ENCODE measurements at regions not wholly inside any gene's neighbourhood (a gene's known extent, or its start where the extent isn't known, plus 50 kb on each side); places are given as distances from the start of the nearest gene placed in this dataset.

- H3K9me3 ChIP-seq (replicated peaks in 1 of 3), result no peaks in the 10 kb centered on the region
- no peak for TF ChIP-seq CTCF (IDR thresholded peaks at IDR 0.05)
- no peak for TF ChIP-seq POLR2A (IDR thresholded peaks at IDR 0.05)
- H3K27me3 ChIP-seq, result no peaks in the 10 kb centered on the region
- H3K27ac ChIP-seq, result no peak overlapping the region
- no peak overlapping the region for H3K4me3 ChIP-seq
- H3K4me1 ChIP-seq (replicated peaks in 1 of 2), result no peaks in the 10 kb centered on the region
- no peak for DNase-seq
- intact Hi-C loops (cut with DNase I), result no loop called here
- H3K36me3 ChIP-seq (replicated peaks in 1 of 2), result no peaks in the 10 kb centered on the region
- 59 to 73% (median 66%) methylated on average over 2 of the region's 2 CpGs for WGBS, 4 donors
These were observed 305.4 kb upstream of the SATB1 start for GRCh38 chr3:18730491-18730890.

- Histone ChIP-seq H3K4me3 (no peak overlapping the region), H3K4me1 (replicated peaks in 1 of 2) (no peaks in the 10 kb centered on the region), H3K27ac (no peak overlapping the region), H3K9me3 (replicated peaks in 1 of 3) (no peaks in the 10 kb centered on the region), H3K36me3 (replicated peaks in 1 of 2) (no peaks in the 10 kb centered on the region), H3K27me3 (no peaks in the 10 kb centered on the region)
- intact Hi-C loops (cut with DNase I), result no loop called here
- no peak for DNase-seq
- TF ChIP-seq CTCF (IDR thresholded peaks at IDR 0.05), result no peak
- no peak for TF ChIP-seq POLR2A (IDR thresholded peaks at IDR 0.05)
- WGBS, 4 donors, result 67 to 87% (median 80%) methylated on average over 1 of the region's 1 CpG
These were observed 304.5 kb upstream of the SATB1 start for GRCh38 chr3:18729671-18730070.

DNA sequence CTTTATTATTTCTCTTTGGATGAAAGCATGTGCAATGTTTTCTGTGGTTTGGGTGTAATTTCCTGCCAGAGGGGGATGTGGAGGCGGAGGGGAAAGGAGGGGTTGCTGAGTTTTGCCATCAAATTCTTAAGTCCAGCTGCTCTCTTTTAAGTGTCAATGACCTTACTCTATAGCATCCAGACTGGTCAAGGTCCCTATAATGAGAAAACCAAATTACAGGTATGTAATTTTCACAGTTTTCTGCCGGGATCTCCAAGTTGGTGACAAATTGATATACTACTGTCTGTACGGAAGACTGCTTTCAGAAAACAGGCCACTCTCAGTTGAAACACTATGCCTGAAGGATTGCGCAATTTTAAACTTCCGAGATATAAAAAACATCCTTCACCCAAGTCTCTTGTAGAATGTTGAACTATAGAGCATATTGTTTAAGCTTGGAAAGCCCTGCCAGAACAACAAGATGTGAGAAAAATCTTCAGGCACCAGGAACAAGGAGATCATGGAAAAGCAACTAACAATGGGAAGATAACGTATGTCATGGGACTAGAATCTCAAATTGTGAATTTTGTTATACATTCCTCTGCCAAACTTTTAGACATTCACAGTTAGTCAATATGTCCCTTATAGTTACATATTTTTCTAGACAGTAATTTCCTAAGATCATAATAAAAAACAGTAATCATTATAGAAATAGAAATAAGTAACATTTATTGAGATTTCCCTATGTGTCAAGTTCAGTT lies 300.7 kb upstream of the SATB1 start:
- no peaks in the 10 kb centered on the region for H3K9me3 ChIP-seq (replicated peaks in 1 of 3)
- H3K4me1 ChIP-seq (replicated peaks in 1 of 2), result no peaks in the 10 kb centered on the region
- TF ChIP-seq POLR2A (IDR thresholded peaks at IDR 0.05), result no peak
- TF ChIP-seq CTCF (IDR thresholded peaks at IDR 0.05), result no peak
- no peak overlapping the region for H3K27ac ChIP-seq
- intact Hi-C loops (cut with DNase I), result no loop called here
- no peaks in the 10 kb centered on the region for H3K36me3 ChIP-seq (replicated peaks in 1 of 2)
- 38 to 45% (median 44%) methylated on average over 6 of the region's 6 CpGs for WGBS, 4 donors
- DNase-seq, result peak in 1 of 7 donors; percentile 7
- H3K4me3 ChIP-seq, result no peak overlapping the region
- no peaks in the 10 kb centered on the region for H3K27me3 ChIP-seq

GRCh38 chr3:18724456-18724855 lies 299.3 kb upstream of the SATB1 start:
- no peak overlapping the region for H3K4me3 ChIP-seq
- intact Hi-C loops (cut with DNase I), result no loop called here
- H3K9me3 ChIP-seq (replicated peaks in 1 of 3), result no peaks in the 10 kb centered on the region
- no peak for TF ChIP-seq CTCF (IDR thresholded peaks at IDR 0.05)
- no peak for TF ChIP-seq POLR2A (IDR thresholded peaks at IDR 0.05)
- H3K36me3 ChIP-seq (replicated peaks in 1 of 2), result no peaks in the 10 kb centered on the region
- H3K27me3 ChIP-seq, result no peaks in the 10 kb centered on the region
- H3K4me1 ChIP-seq (replicated peaks in 1 of 2), result no peaks in the 10 kb centered on the region
- DNase-seq, result no peak
- WGBS, 4 donors, result 51 to 67% (median 59%) methylated on average over 2 of the region's 2 CpGs
- no peak overlapping the region for H3K27ac ChIP-seq

All from adrenal gland (tissue), 9 donors.